PC-3 (cell line): ENCODE measurements at regions not wholly inside any gene's neighbourhood (a gene's known extent, or its start where the extent isn't known, plus 50 kb on each side); places are given as distances from the start of the nearest gene placed in this dataset.

Experiments used
- EZH2 ChIP-seq: fragments of 300-600 bp; sonication (generic); IDR thresholded peaks from one replicate; pipeline ENCODE4 v1.6.1; 2017; ENCODE audit warnings: antibody characterized with exemption, mild to moderate bottlenecking, low read length; ENCODE audit not compliant: unreplicated experiment
- EZH2phosphoT487 ChIP-seq: fragments of 300-600 bp; sonication (generic); IDR thresholded peaks from 2 replicates; pipeline ENCODE4 v1.6.1; 2018; ENCODE audit warnings: mild to moderate bottlenecking, antibody characterized with exemption, low read length, borderline replicate concordance
- TF ChIP-seq, protein P1 (sequence below): fragments of 300-600 bp; sonication (generic); conservative IDR thresholded peaks from 2 replicates; pipeline ENCODE4 v1.5.1; 2017; ENCODE audit warnings: antibody characterized with exemption, low read depth, mild to moderate bottlenecking, low read length

DNA sequence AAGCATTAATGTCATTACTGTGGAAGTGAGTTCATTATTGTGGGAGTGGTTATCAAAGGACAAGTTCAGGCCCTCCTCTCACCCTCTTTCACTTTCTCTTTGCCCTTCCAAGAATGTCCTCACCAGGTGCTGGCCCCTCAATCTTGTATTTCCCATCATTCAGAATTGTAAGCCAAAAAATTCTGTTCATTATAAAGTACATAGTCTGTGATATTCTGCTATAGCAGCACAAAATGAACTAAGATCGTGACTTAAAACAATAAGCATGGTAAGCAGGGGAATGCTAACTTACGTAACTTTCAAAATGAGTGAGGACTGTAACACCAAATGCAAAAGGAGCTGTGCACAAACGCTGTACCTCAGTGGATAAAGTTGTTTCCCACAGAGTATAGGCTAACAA lies 515.7 kb upstream of the BTBD3 start:
- TF ChIP-seq, protein P1, sequence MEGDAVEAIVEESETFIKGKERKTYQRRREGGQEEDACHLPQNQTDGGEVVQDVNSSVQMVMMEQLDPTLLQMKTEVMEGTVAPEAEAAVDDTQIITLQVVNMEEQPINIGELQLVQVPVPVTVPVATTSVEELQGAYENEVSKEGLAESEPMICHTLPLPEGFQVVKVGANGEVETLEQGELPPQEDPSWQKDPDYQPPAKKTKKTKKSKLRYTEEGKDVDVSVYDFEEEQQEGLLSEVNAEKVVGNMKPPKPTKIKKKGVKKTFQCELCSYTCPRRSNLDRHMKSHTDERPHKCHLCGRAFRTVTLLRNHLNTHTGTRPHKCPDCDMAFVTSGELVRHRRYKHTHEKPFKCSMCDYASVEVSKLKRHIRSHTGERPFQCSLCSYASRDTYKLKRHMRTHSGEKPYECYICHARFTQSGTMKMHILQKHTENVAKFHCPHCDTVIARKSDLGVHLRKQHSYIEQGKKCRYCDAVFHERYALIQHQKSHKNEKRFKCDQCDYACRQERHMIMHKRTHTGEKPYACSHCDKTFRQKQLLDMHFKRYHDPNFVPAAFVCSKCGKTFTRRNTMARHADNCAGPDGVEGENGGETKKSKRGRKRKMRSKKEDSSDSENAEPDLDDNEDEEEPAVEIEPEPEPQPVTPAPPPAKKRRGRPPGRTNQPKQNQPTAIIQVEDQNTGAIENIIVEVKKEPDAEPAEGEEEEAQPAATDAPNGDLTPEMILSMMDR = no peak
- TF ChIP-seq EZH2 (no peak), EZH2phosphoT487 (no peak)
